ENCODE measurements at regions not wholly inside any gene's neighbourhood (a gene's known extent, or its start where the extent isn't known, plus 50 kb on each side); places are given as distances from the start of the nearest gene placed in this dataset.

GRCh38 chr15:37291920-37292319 is 191.6 kb upstream of the MEIS2 start:
- no peak for DNase-seq (ENCODE audit: low read depth in 1 of 2, low spot score in 1 of 2)
- in situ Hi-C loops (cut with HindIII; ENCODE audit: low pct_unique_long_range_greater_than_20kb, low sequenced_read_pairs), result no loop called here
- no peak for TF ChIP-seq JUND (IDR thresholded peaks at IDR 0.05; ENCODE audit: low read depth)

GRCh38 chr15:37298271-37298670 is 197.9 kb upstream of the MEIS2 start:
- no peak for TF ChIP-seq JUND (IDR thresholded peaks at IDR 0.05; ENCODE audit: low read depth)
- in situ Hi-C loops (cut with HindIII; ENCODE audit: low pct_unique_long_range_greater_than_20kb, low sequenced_read_pairs), result no loop called here
- DNase-seq (ENCODE audit: low read depth in 1 of 2, low spot score in 1 of 2), result no peak

GRCh38 chr15:37339437-37339836 is 239.1 kb upstream of the MEIS2 start:
- TF ChIP-seq JUND (IDR thresholded peaks at IDR 0.05; ENCODE audit: low read depth), result no peak
- in situ Hi-C loops (cut with HindIII; ENCODE audit: low pct_unique_long_range_greater_than_20kb, low sequenced_read_pairs), result no loop called here
- DNase-seq (ENCODE audit: low read depth in 1 of 2, low spot score in 1 of 2), result no peak

- no peak for TF ChIP-seq JUND (IDR thresholded peaks at IDR 0.05; ENCODE audit: low read depth)
- in situ Hi-C loops (cut with HindIII; ENCODE audit: low pct_unique_long_range_greater_than_20kb, low sequenced_read_pairs), result no loop called here
- DNase-seq (ENCODE audit: low read depth in 1 of 2, low spot score in 1 of 2), result no peak
Measured at GRCh38 chr15:37339856-37340255, 239.5 kb upstream of the MEIS2 start.

- DNase-seq (ENCODE audit: low read depth in 1 of 2, low spot score in 1 of 2), result no peak
- in situ Hi-C loops (cut with HindIII; ENCODE audit: low pct_unique_long_range_greater_than_20kb, low sequenced_read_pairs), result no loop called here
- TF ChIP-seq JUND (IDR thresholded peaks at IDR 0.05; ENCODE audit: low read depth), result no peak
Measured at GRCh38 chr15:37340438-37340837, 240.1 kb upstream of the MEIS2 start.

- no peak for TF ChIP-seq JUND (IDR thresholded peaks at IDR 0.05; ENCODE audit: low read depth)
- DNase-seq (ENCODE audit: low read depth in 1 of 2, low spot score in 1 of 2), result no peak
- in situ Hi-C loops (cut with HindIII; ENCODE audit: low pct_unique_long_range_greater_than_20kb, low sequenced_read_pairs), result no loop called here
Measured at GRCh38 chr15:37359101-37359892, 258.9 kb upstream of the MEIS2 start.

- in situ Hi-C loops (cut with HindIII; ENCODE audit: low pct_unique_long_range_greater_than_20kb, low sequenced_read_pairs), result no loop called here
- no peak for DNase-seq (ENCODE audit: low read depth in 1 of 2, low spot score in 1 of 2)
- TF ChIP-seq JUND (IDR thresholded peaks at IDR 0.05; ENCODE audit: low read depth), result no peak
Measured at GRCh38 chr15:37359893-37360290, 259.5 kb upstream of the MEIS2 start.

GRCh38 chr15:37360724-37361123 is 260.4 kb upstream of the MEIS2 start:
- in situ Hi-C loops (cut with HindIII; ENCODE audit: low pct_unique_long_range_greater_than_20kb, low sequenced_read_pairs), result no loop called here
- DNase-seq (ENCODE audit: low read depth in 1 of 2, low spot score in 1 of 2), result no peak
- TF ChIP-seq JUND (IDR thresholded peaks at IDR 0.05; ENCODE audit: low read depth), result no peak

- no peak for TF ChIP-seq JUND (IDR thresholded peaks at IDR 0.05; ENCODE audit: low read depth)
- in situ Hi-C loops (cut with HindIII; ENCODE audit: low pct_unique_long_range_greater_than_20kb, low sequenced_read_pairs), result no loop called here
- DNase-seq (ENCODE audit: low read depth in 1 of 2, low spot score in 1 of 2), result no peak
Measured at GRCh38 chr15:37361621-37362020, 261.3 kb upstream of the MEIS2 start.

GRCh38 chr15:37362414-37362813 is 262.1 kb upstream of the MEIS2 start:
- DNase-seq (ENCODE audit: low read depth in 1 of 2, low spot score in 1 of 2), result no peak
- no peak for TF ChIP-seq JUND (IDR thresholded peaks at IDR 0.05; ENCODE audit: low read depth)
- in situ Hi-C loops (cut with HindIII; ENCODE audit: low pct_unique_long_range_greater_than_20kb, low sequenced_read_pairs), result no loop called here

- DNase-seq (ENCODE audit: low read depth in 1 of 2, low spot score in 1 of 2), result no peak
- no peak for TF ChIP-seq JUND (IDR thresholded peaks at IDR 0.05; ENCODE audit: low read depth)
Measured at GRCh38 chr15:37368961-37369360, 268.6 kb upstream of the MEIS2 start.

GRCh38 chr15:37370941-37371340 is 270.6 kb upstream of the MEIS2 start:
- in situ Hi-C loops (cut with HindIII; ENCODE audit: low pct_unique_long_range_greater_than_20kb, low sequenced_read_pairs), result no loop called here
- no peak for TF ChIP-seq JUND (IDR thresholded peaks at IDR 0.05; ENCODE audit: low read depth)
- DNase-seq (ENCODE audit: low read depth in 1 of 2, low spot score in 1 of 2), result no peak

More at GRCh38 chr15:37368961-37369360, 268.6 kb upstream of the MEIS2 start:
- in situ Hi-C loops (cut with HindIII; ENCODE audit: low pct_unique_long_range_greater_than_20kb, low sequenced_read_pairs), result no loop called here

GRCh38 chr15:37372064-37372463 is 271.7 kb upstream of the MEIS2 start:
- no peak for TF ChIP-seq JUND (IDR thresholded peaks at IDR 0.05; ENCODE audit: low read depth)
- in situ Hi-C loops (cut with HindIII; ENCODE audit: low pct_unique_long_range_greater_than_20kb, low sequenced_read_pairs), result no loop called here
- DNase-seq (ENCODE audit: low read depth in 1 of 2, low spot score in 1 of 2), result no peak

GRCh38 chr15:37375519-37375918 is 275.2 kb upstream of the MEIS2 start:
- TF ChIP-seq JUND (IDR thresholded peaks at IDR 0.05; ENCODE audit: low read depth), result no peak
- DNase-seq (ENCODE audit: low read depth in 1 of 2, low spot score in 1 of 2), result no peak
- in situ Hi-C loops (cut with HindIII; ENCODE audit: low pct_unique_long_range_greater_than_20kb, low sequenced_read_pairs), result no loop called here

All from T47D (cell line).